Keratinocyte (primary cell): ENCODE measurements at regions not wholly inside any gene's neighbourhood (a gene's known extent, or its start where the extent isn't known, plus 50 kb on each side); places are given as distances from the start of the nearest gene placed in this dataset.

Experiments
- DNase-seq: peaks from one replicate; pipeline ENCODE4 v3.0.0-alpha.2; 2011; ENCODE audit warnings: low read depth, missing footprints, low spot score
- FAIRE-seq: peaks from 2 replicates; lab custom pipeline; 2011; peaks lifted over from hg19 to GRCh38; lab: Jason Lieb, UNC
- H2AFZ ChIP-seq: 2 replicates; pipeline ENCODE4 v1.6.0; 2012; ENCODE audit warnings: low read length, control low read depth, inconsistent platforms; ENCODE audit not compliant: control insufficient read depth
- H3K27ac ChIP-seq: 2 replicates; pipeline ENCODE4 v1.5.1; 2011; ENCODE audit warnings: low read length; ENCODE audit not compliant: control insufficient read depth, insufficient read depth
- H3K27me3 ChIP-seq: 3 replicates; pipeline ENCODE4 v1.6.0; 2011; ENCODE audit warnings: low read length; ENCODE audit not compliant: control insufficient read depth, insufficient read depth; ENCODE audit errors: extremely low read depth
- H3K36me3 ChIP-seq, 2 experiments: 2 replicates in 1 of 2; 3 replicates in 1 of 2; pipeline ENCODE4 v1.5.1; 2011; ENCODE audit warnings: low read length in 2 of 2, mild to moderate bottlenecking in 1 of 2; ENCODE audit not compliant: control insufficient read depth in 2 of 2, insufficient read depth in 2 of 2; ENCODE audit errors: extremely low read depth in 1 of 2
- H3K4me1 ChIP-seq: 3 replicates; pipeline ENCODE4 v1.5.1; 2011; ENCODE audit warnings: low read length; ENCODE audit not compliant: control insufficient read depth, insufficient read depth; ENCODE audit errors: extremely low read depth
- H3K4me2 ChIP-seq: 3 replicates; pipeline ENCODE4 v1.6.0; 2011; ENCODE audit warnings: low read depth, low read length; ENCODE audit not compliant: control insufficient read depth, insufficient read depth; ENCODE audit errors: extremely low read depth
- H3K4me3 ChIP-seq, 3 experiments: fragments of 200-600 bp in 1 of 3; sonication (generic) in 1 of 3; 2 replicates in 2 of 3; 3 replicates in 1 of 3; pipeline ENCODE4 v1.5.1; 2011 to 2016; ENCODE audit warnings: low read length in 3 of 3, mild to moderate bottlenecking in 3 of 3, control low read depth in 2 of 3, inconsistent platforms in 1 of 3, low read depth in 1 of 3, mixed read lengths in 1 of 3, mixed run types in 1 of 3, moderate library complexity in 1 of 3; ENCODE audit not compliant: control insufficient read depth in 2 of 3, insufficient read depth in 2 of 3; ENCODE audit errors: extremely low read depth in 1 of 3
- H3K79me2 ChIP-seq: 2 replicates; pipeline ENCODE4 v1.6.0; 2012; ENCODE audit warnings: low read length; ENCODE audit not compliant: control insufficient read depth, insufficient read depth
- H3K9ac ChIP-seq: 3 replicates; pipeline ENCODE4 v1.6.0; 2011; ENCODE audit warnings: low read length; ENCODE audit not compliant: control insufficient read depth, insufficient read depth; ENCODE audit errors: extremely low read depth
- H3K9me1 ChIP-seq: 3 replicates; pipeline ENCODE4 v1.6.0; 2011; ENCODE audit warnings: low read length; ENCODE audit not compliant: control insufficient read depth, insufficient read depth; ENCODE audit errors: extremely low read depth
- H3K9me3 ChIP-seq: 2 replicates; pipeline ENCODE4 v1.5.1; 2012; ENCODE audit warnings: low read depth, low read length; ENCODE audit not compliant: control insufficient read depth
- H4K20me1 ChIP-seq: 3 replicates; pipeline ENCODE4 v1.6.0; 2011; ENCODE audit warnings: low read length; ENCODE audit not compliant: control insufficient read depth, insufficient read depth; ENCODE audit errors: extremely low read depth
- EZH2 ChIP-seq: IDR thresholded peaks from one replicate; pipeline ENCODE4 v1.6.1; 2012; ENCODE audit warnings: inconsistent platforms, mild to moderate bottlenecking, low read length, moderate library complexity
- dilution Hi-C: fragments of 300-500 bp; cut with MboI; formaldehyde crosslinking; loops from one replicate; pipeline ENCODE4 v1.7.0; 2020; ENCODE audit warnings: low sequenced_read_pairs; ENCODE audit not compliant: extremely low pct_ligation_motif_present
- TF ChIP-seq, protein P1 (sequence below), 3 experiments: IDR thresholded peaks in 1 of 3; conservative IDR thresholded peaks in 1 of 3; optimal IDR thresholded peaks in 1 of 3; 2 replicates in 2 of 3; 3 replicates in 1 of 3; pipeline versions ENCODE3 to v1.5.1; 2011; ENCODE audit warnings: low read length in 3 of 3, mild to moderate bottlenecking in 3 of 3, moderate library complexity in 2 of 3, control low read depth in 1 of 3, inconsistent platforms in 1 of 3; ENCODE audit not compliant: insufficient read depth in 2 of 3; ENCODE audit errors: extremely low read depth in 1 of 3

DNA sequence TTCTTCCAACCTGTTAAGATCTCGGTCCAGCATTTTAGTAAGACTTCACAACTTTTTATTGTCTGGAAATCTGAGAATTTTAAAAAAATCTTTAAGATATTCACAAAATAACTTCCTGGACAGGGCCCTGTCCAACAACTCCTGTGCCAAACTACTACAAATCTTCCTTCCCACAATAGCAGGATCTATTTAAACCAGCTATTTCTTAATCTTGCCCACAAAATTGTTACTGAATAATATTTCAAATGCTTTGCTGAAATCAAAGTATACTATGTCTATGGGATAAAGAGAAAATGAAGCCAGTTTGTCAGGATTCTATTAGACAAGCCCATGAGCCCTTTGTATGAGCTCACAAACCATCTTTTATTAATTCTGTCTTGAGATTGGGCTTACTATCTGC, 104.1 kb upstream of the DDIT4L start:
- peak; percentile 5 for FAIRE-seq
- Histone ChIP-seq H3K79me2 (no peaks in the 10 kb centered on the region), H3K27me3 (no peaks in the 10 kb centered on the region), H4K20me1 (no peaks in the 10 kb centered on the region), H3K4me1 (peaks cover 22% of the 10 kb centered on the region), H3K9me1 (no peaks in the 10 kb centered on the region), H3K4me3 (no peak overlapping the region), H3K9ac (no peak overlapping the region), H3K27ac (no peak overlapping the region), H3K4me2 (no peak overlapping the region), H3K9me3 (no peaks in the 10 kb centered on the region), H3K36me3 (no peaks in the 10 kb centered on the region), H2AFZ (no peak overlapping the region)
- TF ChIP-seq EZH2: no peak
- TF ChIP-seq, protein P1, sequence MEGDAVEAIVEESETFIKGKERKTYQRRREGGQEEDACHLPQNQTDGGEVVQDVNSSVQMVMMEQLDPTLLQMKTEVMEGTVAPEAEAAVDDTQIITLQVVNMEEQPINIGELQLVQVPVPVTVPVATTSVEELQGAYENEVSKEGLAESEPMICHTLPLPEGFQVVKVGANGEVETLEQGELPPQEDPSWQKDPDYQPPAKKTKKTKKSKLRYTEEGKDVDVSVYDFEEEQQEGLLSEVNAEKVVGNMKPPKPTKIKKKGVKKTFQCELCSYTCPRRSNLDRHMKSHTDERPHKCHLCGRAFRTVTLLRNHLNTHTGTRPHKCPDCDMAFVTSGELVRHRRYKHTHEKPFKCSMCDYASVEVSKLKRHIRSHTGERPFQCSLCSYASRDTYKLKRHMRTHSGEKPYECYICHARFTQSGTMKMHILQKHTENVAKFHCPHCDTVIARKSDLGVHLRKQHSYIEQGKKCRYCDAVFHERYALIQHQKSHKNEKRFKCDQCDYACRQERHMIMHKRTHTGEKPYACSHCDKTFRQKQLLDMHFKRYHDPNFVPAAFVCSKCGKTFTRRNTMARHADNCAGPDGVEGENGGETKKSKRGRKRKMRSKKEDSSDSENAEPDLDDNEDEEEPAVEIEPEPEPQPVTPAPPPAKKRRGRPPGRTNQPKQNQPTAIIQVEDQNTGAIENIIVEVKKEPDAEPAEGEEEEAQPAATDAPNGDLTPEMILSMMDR (optimal IDR thresholded peaks at IDR 0.05 in 1 of 3, IDR thresholded peaks at IDR 0.05 in 1 of 3, conservative IDR thresholded peaks at IDR 0.05 in 1 of 3; ENCODE audit: extremely low read depth in 1 of 3, insufficient read depth in 2 of 3, low read length in 3 of 3): no peak
- no peak for DNase-seq
- dilution Hi-C loops: no loop called here

DNA sequence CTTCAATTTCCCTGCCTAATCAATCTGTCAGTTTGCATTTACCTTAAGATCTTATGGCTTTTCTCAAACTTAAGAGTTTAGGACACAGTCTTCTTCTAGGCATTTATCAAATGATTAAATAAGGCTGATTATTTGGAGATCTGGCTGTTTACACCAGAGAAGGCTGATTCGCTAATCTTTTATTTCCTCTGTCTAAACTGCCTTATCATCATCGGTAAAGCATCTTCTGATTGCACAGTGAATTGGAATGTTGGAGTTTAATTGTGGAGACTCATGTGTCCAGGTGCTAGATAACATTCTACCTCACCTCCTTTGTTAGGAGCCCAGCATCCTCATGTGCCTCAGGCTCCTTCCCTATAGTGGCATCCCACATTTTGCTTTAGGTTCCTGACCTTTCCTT, 100.3 kb upstream of the DDIT4L start:
- H3K27me3 ChIP-seq: no peaks in the 10 kb centered on the region
- peak overlapping the region; percentile 74 for H3K27ac ChIP-seq
- peak overlapping the region; percentile 42 for H3K4me2 ChIP-seq
- H3K4me3 ChIP-seq: no peak overlapping the region
- dilution Hi-C loops: no loop called here
- TF ChIP-seq, protein P1 (optimal IDR thresholded peaks at IDR 0.05 in 1 of 3, IDR thresholded peaks at IDR 0.05 in 1 of 3, conservative IDR thresholded peaks at IDR 0.05 in 1 of 3; ENCODE audit: extremely low read depth in 1 of 3, insufficient read depth in 2 of 3, low read length in 3 of 3): no peak
- TF ChIP-seq EZH2: no peak
- DNase-seq (no peak), FAIRE-seq (peak; percentile 99)
- H4K20me1 ChIP-seq: no peaks in the 10 kb centered on the region
- no peaks in the 10 kb centered on the region for H3K9me3 ChIP-seq
- H3K4me1 ChIP-seq: peaks cover 36% of the 10 kb centered on the region
- H3K79me2 ChIP-seq: no peaks in the 10 kb centered on the region
- H2AFZ ChIP-seq: peak overlapping the region; percentile 29
- H3K9me1 ChIP-seq: no peaks in the 10 kb centered on the region
- H3K36me3 ChIP-seq: no peaks in the 10 kb centered on the region
- H3K9ac ChIP-seq: no peak overlapping the region
